ENCODE measurements at regions not wholly inside any gene's neighbourhood (a gene's known extent, or its start where the extent isn't known, plus 50 kb on each side); places are given as distances from the start of the nearest gene placed in this dataset.

- POLR2A ChIA-PET = interaction anchor here (0.9 to 1.2 kb wide), 2 partner anchors 11 to 277 kb away, joined by 3 to 4 read pairs; no protein-coding TSS in a partner anchor
- no peaks in the 10 kb centered on the region for H3K36me3 ChIP-seq (ENCODE audit: control insufficient read depth in 2 of 2, extremely low read depth in 1 of 2, insufficient read depth in 1 of 2, low read length in 1 of 2)
- no peak overlapping the region for H3K27ac ChIP-seq (ENCODE audit: low read length)
- H3K9me3 Mint-ChIP-seq = no peaks in the 10 kb centered on the region
- peaks cover 22 to 27% (median 22%) of the 10 kb centered on the region in 3 donors for H3K4me1 Mint-ChIP-seq
- peak overlapping the region in 1 of 3 donors; percentile 75 for H3K4me3 Mint-ChIP-seq
- DNase-seq (no peak), ATAC-seq (replicated peaks in 1 of 4) (no peak)
- peak overlapping the region; percentile 72 to 86 for H3K27ac Mint-ChIP-seq
- H3K4me1 ChIP-seq (ENCODE audit: control insufficient read depth in 1 of 2, extremely low read depth in 1 of 2, insufficient read depth in 2 of 2, low read length in 2 of 2) = peaks cover 11 to 16% of the 10 kb centered on the region in 2 experiments
- H3K36me3 Mint-ChIP-seq = peaks cover 2% of the 10 kb centered on the region
- H3K27me3 ChIP-seq (replicated peaks in 1 of 2; ENCODE audit: control insufficient read depth in 2 of 2, extremely low read depth in 1 of 2, insufficient read depth in 2 of 2, low read length in 1 of 2) = no peaks in the 10 kb centered on the region
- H3K4me3 ChIP-seq (ENCODE audit: control insufficient read depth in 1 of 2, extremely low read depth in 1 of 2, low read length in 1 of 2) = no peak overlapping the region
- no peaks in the 10 kb centered on the region for H3K9me3 ChIP-seq
- no peaks in the 10 kb centered on the region for H3K27me3 Mint-ChIP-seq
- CTCF ChIA-PET = interaction anchor here (0.6 to 2.0 kb wide), 15 partner anchors 22 to 706 kb away, joined by 3 to 11 read pairs (median 4); no protein-coding TSS in a partner anchor
Measured at GRCh38 chr7:142534726-142535122, 214.5 kb upstream of the PRSS1 start.

GRCh38 chr7:142533920-142534319, 215.4 kb upstream of the PRSS1 start:
- Mint-ChIP-seq H3K9me3 (no peaks in the 10 kb centered on the region), H3K27me3 (no peaks in the 10 kb centered on the region), H3K4me1 (peaks cover 15 to 20% (median 16%) of the 10 kb centered on the region in 3 donors), H3K4me3 (no peak overlapping the region), H3K27ac (no peak overlapping the region), H3K36me3 (peaks cover 2% of the 10 kb centered on the region)
- Histone ChIP-seq H3K27me3 (replicated peaks in 1 of 2; ENCODE audit: control insufficient read depth in 2 of 2, extremely low read depth in 1 of 2, insufficient read depth in 2 of 2, low read length in 1 of 2) (no peaks in the 10 kb centered on the region), H3K27ac (ENCODE audit: low read length) (no peak overlapping the region), H3K4me1 (ENCODE audit: control insufficient read depth in 1 of 2, extremely low read depth in 1 of 2, insufficient read depth in 2 of 2, low read length in 2 of 2) (peaks cover 6 to 14% of the 10 kb centered on the region in 2 experiments), H3K4me3 (ENCODE audit: control insufficient read depth in 1 of 2, extremely low read depth in 1 of 2, low read length in 1 of 2) (no peak overlapping the region), H3K36me3 (ENCODE audit: control insufficient read depth in 2 of 2, extremely low read depth in 1 of 2, insufficient read depth in 1 of 2, low read length in 1 of 2) (no peaks in the 10 kb centered on the region), H3K9me3 (no peaks in the 10 kb centered on the region)
- DNase-seq (no peak), ATAC-seq (replicated peaks in 1 of 4) (no peak)
- CTCF ChIA-PET = interaction anchor here in 1 of 2 donors (0.7 to 1.5 kb wide), 3 partner anchors 36 to 467 kb away, joined by 3 to 9 read pairs (median 4); no protein-coding TSS in a partner anchor
- POLR2A ChIA-PET = interaction anchor here in 1 of 2 donors (0.9 kb wide), 1 partner anchor 11 kb away, joined by 3 read pairs; no protein-coding TSS in a partner anchor
- WGBS (ENCODE audit: insufficient coverage) = no CpG with 5 or more reads among the region's 2 CpGs

GRCh38 chr7:142529591-142529990, 219.7 kb upstream of the PRSS1 start:
- ATAC-seq (replicated peaks in 1 of 4) (no peak), DNase-seq (no peak)
- no peaks in the 10 kb centered on the region for H3K9me3 Mint-ChIP-seq
- WGBS (ENCODE audit: insufficient coverage) = 68% methylated on average over 2 of the region's 4 CpGs
- peak overlapping the region in 2 of 3 donors; percentile 34 to 55 for H3K4me3 Mint-ChIP-seq
- Histone ChIP-seq H3K4me1 (ENCODE audit: control insufficient read depth in 1 of 2, extremely low read depth in 1 of 2, insufficient read depth in 2 of 2, low read length in 2 of 2) (peaks cover 0 to 3% of the 10 kb centered on the region in 2 experiments), H3K27ac (ENCODE audit: low read length) (no peak overlapping the region), H3K4me3 (ENCODE audit: control insufficient read depth in 1 of 2, extremely low read depth in 1 of 2, low read length in 1 of 2) (no peak overlapping the region), H3K9me3 (no peaks in the 10 kb centered on the region), H3K36me3 (ENCODE audit: control insufficient read depth in 2 of 2, extremely low read depth in 1 of 2, insufficient read depth in 1 of 2, low read length in 1 of 2) (no peaks in the 10 kb centered on the region), H3K27me3 (replicated peaks in 1 of 2; ENCODE audit: control insufficient read depth in 2 of 2, extremely low read depth in 1 of 2, insufficient read depth in 2 of 2, low read length in 1 of 2) (no peaks in the 10 kb centered on the region)
- no peaks in the 10 kb centered on the region for H3K4me1 Mint-ChIP-seq
- peaks cover 2% of the 10 kb centered on the region for H3K36me3 Mint-ChIP-seq
- no peaks in the 10 kb centered on the region for H3K27me3 Mint-ChIP-seq
- peak overlapping the region in 1 of 2 donors; percentile 19 for H3K27ac Mint-ChIP-seq
- ChIA-PET CTCF (no interaction called here), POLR2A (interaction anchor here in 1 of 2 donors (0.6 kb wide), 1 partner anchor 56 kb away, joined by 3 read pairs; no protein-coding TSS in a partner anchor)

- DNase-seq = no peak
- Histone ChIP-seq H3K36me3 (ENCODE audit: control insufficient read depth in 2 of 2, extremely low read depth in 1 of 2, insufficient read depth in 1 of 2, low read length in 1 of 2) (no peaks in the 10 kb centered on the region), H3K4me1 (ENCODE audit: control insufficient read depth in 1 of 2, extremely low read depth in 1 of 2, insufficient read depth in 2 of 2, low read length in 2 of 2) (peaks cover 0 to 3% of the 10 kb centered on the region in 2 experiments), H3K4me3 (ENCODE audit: control insufficient read depth in 1 of 2, extremely low read depth in 1 of 2, low read length in 1 of 2) (no peak overlapping the region), H3K27ac (ENCODE audit: low read length) (no peak overlapping the region), H3K27me3 (replicated peaks in 1 of 2; ENCODE audit: control insufficient read depth in 2 of 2, extremely low read depth in 1 of 2, insufficient read depth in 2 of 2, low read length in 1 of 2) (no peaks in the 10 kb centered on the region), H3K9me3 (no peaks in the 10 kb centered on the region)
- H3K36me3 Mint-ChIP-seq = peaks cover 2% of the 10 kb centered on the region
- ChIA-PET POLR2A (no interaction called here), CTCF (no interaction called here)
- H3K27me3 Mint-ChIP-seq = no peaks in the 10 kb centered on the region
- WGBS (ENCODE audit: insufficient coverage) = 92% methylated on average over 7 of the region's 15 CpGs
- ATAC-seq (replicated peaks in 1 of 4) = peak in 2 of 4 experiments; percentile 51 to 53
- no peaks in the 10 kb centered on the region for H3K9me3 Mint-ChIP-seq
- peak overlapping the region; percentile 19 to 58 for H3K27ac Mint-ChIP-seq
- H3K4me3 Mint-ChIP-seq = peak overlapping the region; percentile 34 to 55 (median 46)
- no peaks in the 10 kb centered on the region for H3K4me1 Mint-ChIP-seq
Measured at GRCh38 chr7:142528608-142529408, 220.5 kb upstream of the PRSS1 start.

- Histone ChIP-seq H3K9me3 (no peaks in the 10 kb centered on the region), H3K4me3 (ENCODE audit: control insufficient read depth in 1 of 2, extremely low read depth in 1 of 2, low read length in 1 of 2) (no peak overlapping the region), H3K36me3 (ENCODE audit: control insufficient read depth in 2 of 2, extremely low read depth in 1 of 2, insufficient read depth in 1 of 2, low read length in 1 of 2) (no peaks in the 10 kb centered on the region), H3K4me1 (ENCODE audit: control insufficient read depth in 1 of 2, extremely low read depth in 1 of 2, insufficient read depth in 2 of 2, low read length in 2 of 2) (peaks cover 5 to 19% of the 10 kb centered on the region in 2 experiments), H3K27me3 (replicated peaks in 1 of 2; ENCODE audit: control insufficient read depth in 2 of 2, extremely low read depth in 1 of 2, insufficient read depth in 2 of 2, low read length in 1 of 2) (no peaks in the 10 kb centered on the region), H3K27ac (ENCODE audit: low read length) (no peak overlapping the region)
- DNase-seq (no peak), ATAC-seq (replicated peaks in 1 of 4) (no peak)
- Mint-ChIP-seq H3K4me3 (no peak overlapping the region), H3K4me1 (peaks cover 16 to 24% (median 23%) of the 10 kb centered on the region in 3 donors), H3K27ac (no peak overlapping the region), H3K27me3 (no peaks in the 10 kb centered on the region), H3K9me3 (no peaks in the 10 kb centered on the region), H3K36me3 (no peaks in the 10 kb centered on the region)
- CTCF ChIA-PET = interaction anchor here in 1 of 2 donors (0.9 to 1.7 kb wide), 3 partner anchors 27 to 287 kb away, joined by 3 to 4 read pairs (median 3); no protein-coding TSS in a partner anchor
- POLR2A ChIA-PET = interaction anchor here in 1 of 2 donors (0.9 kb wide), 1 partner anchor 11 kb away, joined by 3 read pairs; no protein-coding TSS in a partner anchor
- 83% methylated on average over 2 of the region's 9 CpGs for WGBS (ENCODE audit: insufficient coverage)
Measured at GRCh38 chr7:142523821-142524460, 225.3 kb upstream of the PRSS1 start.

GRCh38 chr7:142522735-142523134, 226.5 kb upstream of the PRSS1 start:
- no peaks in the 10 kb centered on the region for H3K9me3 Mint-ChIP-seq
- no peaks in the 10 kb centered on the region for H3K27me3 Mint-ChIP-seq
- ChIA-PET CTCF (no interaction called here), POLR2A (no interaction called here)
- Histone ChIP-seq H3K4me1 (ENCODE audit: control insufficient read depth in 1 of 2, extremely low read depth in 1 of 2, insufficient read depth in 2 of 2, low read length in 2 of 2) (peaks cover 5 to 19% of the 10 kb centered on the region in 2 experiments), H3K4me3 (ENCODE audit: control insufficient read depth in 1 of 2, extremely low read depth in 1 of 2, low read length in 1 of 2) (no peak overlapping the region), H3K27me3 (replicated peaks in 1 of 2; ENCODE audit: control insufficient read depth in 2 of 2, extremely low read depth in 1 of 2, insufficient read depth in 2 of 2, low read length in 1 of 2) (no peaks in the 10 kb centered on the region), H3K36me3 (ENCODE audit: control insufficient read depth in 2 of 2, extremely low read depth in 1 of 2, insufficient read depth in 1 of 2, low read length in 1 of 2) (no peaks in the 10 kb centered on the region), H3K27ac (ENCODE audit: low read length) (no peak overlapping the region), H3K9me3 (no peaks in the 10 kb centered on the region)
- WGBS (ENCODE audit: insufficient coverage) = 100% methylated on average over 1 of the region's 1 CpG
- no peaks in the 10 kb centered on the region for H3K36me3 Mint-ChIP-seq
- H3K4me1 Mint-ChIP-seq = peaks cover 20 to 31% (median 23%) of the 10 kb centered on the region in 3 donors
- ATAC-seq (replicated peaks in 1 of 4) = no peak
- no peak for DNase-seq
- H3K4me3 Mint-ChIP-seq = no peak overlapping the region
- H3K27ac Mint-ChIP-seq = peak overlapping the region; percentile 8 to 62

All from T-cell (primary cell).